ENCODE measurements at regions not wholly inside any gene's neighbourhood (a gene's known extent, or its start where the extent isn't known, plus 50 kb on each side); places are given as distances from the start of the nearest gene placed in this dataset.
A peak's percentile ranks its signal among the peaks of the same experiment; 100 is the strongest.

GRCh38 chr6:105791583-105792318 lies 294.4 kb upstream of the PRDM1 start:
- no peak for DNase-seq (ENCODE audit: low spot score)

- no peak for DNase-seq (ENCODE audit: low spot score)
Measured at GRCh38 chr6:105791179-105791578, 295.0 kb upstream of the PRDM1 start.

- DNase-seq (ENCODE audit: low spot score), result no peak
Measured at GRCh38 chr6:105790635-105791034, 295.5 kb upstream of the PRDM1 start.

- DNase-seq (ENCODE audit: low spot score), result no peak
Measured at GRCh38 chr6:105789935-105790334, 296.2 kb upstream of the PRDM1 start.

GRCh38 chr6:105787747-105788146 lies 298.4 kb upstream of the PRDM1 start:
- no peak for DNase-seq (ENCODE audit: low spot score)

GRCh38 chr6:105786890-105787655 lies 299.1 kb upstream of the PRDM1 start:
- DNase-seq (ENCODE audit: low spot score), result no peak

- no peak for DNase-seq (ENCODE audit: low spot score)
Measured at GRCh38 chr6:105786449-105786848, 299.7 kb upstream of the PRDM1 start.

DNA sequence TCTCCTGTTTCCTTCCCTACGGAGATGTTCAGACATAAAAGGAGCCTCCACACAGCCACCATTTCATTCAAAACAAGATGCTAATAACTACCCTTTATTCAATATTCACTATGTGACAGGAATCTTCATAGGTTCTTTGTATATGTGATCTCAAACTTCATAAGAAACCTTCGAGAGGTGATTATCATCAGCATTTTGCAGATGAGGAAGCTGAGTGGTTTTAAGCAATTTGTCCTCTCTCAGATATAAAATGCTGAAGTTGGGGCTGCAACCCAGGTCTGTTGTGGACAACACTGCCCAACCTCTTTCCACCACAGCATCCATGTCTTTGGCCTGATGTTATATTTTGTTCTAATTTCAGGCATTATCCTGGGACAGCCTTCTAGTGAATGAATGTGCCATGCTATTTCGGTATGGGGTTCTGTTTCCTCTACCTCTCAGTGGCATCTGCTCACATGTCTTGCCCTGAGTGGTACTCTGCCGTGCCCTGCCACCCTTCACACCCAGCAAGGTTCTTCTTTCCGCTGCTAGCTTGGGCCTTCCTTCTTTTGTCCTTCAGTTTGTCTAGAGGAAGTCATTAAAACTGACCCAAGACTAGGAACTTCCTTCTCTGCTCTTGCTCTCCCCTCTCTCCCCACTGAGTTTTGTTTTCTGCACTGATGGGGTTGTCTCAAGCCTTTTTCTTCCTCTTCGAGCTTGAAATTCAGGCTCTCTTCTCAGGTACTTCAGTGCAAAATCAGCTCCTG lies 300.9 kb upstream of the PRDM1 start:
- DNase-seq (ENCODE audit: low spot score), result no peak

DNA sequence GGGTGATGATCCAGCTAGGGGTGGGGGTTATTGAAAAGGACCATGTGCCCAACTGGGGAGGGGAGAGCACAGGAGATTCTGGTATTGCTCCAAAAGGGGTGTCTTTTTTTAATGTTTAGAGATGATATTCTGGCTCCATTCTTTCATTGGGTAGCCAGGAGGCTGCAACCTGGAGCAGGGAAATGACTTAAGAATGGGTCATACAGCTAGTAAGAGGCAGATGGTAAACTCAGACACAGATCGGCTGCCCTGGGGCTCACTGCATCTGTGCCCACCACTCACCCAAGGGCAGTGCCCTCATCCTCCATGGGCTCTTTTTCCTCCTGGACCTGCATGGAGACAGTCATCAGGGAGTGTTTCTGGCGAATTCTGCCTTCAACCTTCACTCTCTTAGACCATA lies 302.0 kb upstream of the PRDM1 start:
- no peak for DNase-seq (ENCODE audit: low spot score)

DNA sequence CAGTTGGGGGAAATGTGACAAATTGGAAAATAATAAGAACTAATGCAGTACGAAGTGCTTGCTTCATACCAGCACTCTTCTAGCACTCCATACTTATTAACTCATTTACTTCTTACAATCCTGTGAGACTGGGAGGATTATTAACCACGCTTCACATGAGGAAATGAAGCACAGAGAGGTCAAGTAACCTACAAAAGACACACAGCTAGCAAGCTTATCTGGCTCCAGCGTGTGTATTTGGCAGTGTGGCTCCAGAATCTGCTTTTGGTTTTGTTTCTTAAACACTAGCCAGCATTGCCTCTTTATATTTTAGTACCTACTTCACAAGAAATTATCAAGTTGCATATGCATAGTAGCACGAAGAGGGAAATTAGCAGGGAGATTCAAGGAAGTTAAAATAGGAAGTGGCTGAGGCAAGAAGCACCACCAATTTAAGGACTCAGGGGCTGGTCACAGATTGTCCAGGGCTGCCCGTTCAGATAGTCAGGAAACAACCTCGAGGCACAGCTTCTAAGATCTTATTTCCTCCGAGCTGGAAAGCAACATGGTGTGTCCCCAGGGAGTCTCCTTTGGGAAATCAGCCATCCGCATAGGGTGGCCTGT lies 302.7 kb upstream of the PRDM1 start:
- DNase-seq (ENCODE audit: low spot score), result no peak

DNA sequence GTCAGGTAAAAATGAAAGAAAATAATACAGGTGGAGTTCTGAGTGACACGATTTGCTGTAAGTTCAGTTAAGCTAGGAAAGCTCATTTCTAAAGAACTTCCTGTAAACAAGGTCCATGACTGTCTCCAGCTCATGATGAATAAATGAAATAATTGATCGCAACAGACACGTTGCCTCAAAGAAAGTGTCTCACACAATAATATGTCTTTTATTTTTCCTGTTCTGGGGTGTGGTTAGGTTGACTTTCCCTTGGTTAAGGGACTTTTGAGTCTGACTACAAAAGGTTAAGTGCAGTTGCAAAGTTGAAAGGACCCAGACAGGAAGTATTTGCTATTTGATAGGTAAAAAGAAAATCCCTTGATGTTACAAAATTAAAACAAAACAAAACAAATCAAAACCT lies 304.2 kb upstream of the PRDM1 start:
- no peak for DNase-seq (ENCODE audit: low spot score)

DNA sequence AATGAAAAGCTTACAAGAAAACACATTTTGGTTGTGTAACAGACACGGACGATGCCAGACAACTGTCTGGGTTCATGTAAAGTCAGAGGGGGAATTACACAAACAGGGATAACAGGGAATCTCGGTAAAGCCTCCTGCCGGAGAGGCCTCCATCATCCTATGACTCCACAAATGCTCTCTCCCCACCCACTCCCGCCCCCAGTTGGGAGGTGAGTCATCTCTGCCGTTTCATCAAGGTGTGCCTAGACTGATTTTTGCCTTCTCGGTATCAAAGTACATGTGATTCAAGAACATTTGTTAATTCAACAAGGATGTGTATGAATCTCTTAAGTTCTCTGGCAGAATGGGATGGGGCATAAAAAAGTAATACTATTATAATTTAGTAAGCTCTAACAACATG lies 304.9 kb upstream of the PRDM1 start:
- no peak for DNase-seq (ENCODE audit: low spot score)

- no peak for DNase-seq (ENCODE audit: low spot score)
Measured at GRCh38 chr6:105780146-105780860, 305.8 kb upstream of the PRDM1 start.

- peak; percentile 38 for DNase-seq (ENCODE audit: low spot score)
Measured at GRCh38 chr6:105779110-105779509, 307.0 kb upstream of the PRDM1 start.

DNA sequence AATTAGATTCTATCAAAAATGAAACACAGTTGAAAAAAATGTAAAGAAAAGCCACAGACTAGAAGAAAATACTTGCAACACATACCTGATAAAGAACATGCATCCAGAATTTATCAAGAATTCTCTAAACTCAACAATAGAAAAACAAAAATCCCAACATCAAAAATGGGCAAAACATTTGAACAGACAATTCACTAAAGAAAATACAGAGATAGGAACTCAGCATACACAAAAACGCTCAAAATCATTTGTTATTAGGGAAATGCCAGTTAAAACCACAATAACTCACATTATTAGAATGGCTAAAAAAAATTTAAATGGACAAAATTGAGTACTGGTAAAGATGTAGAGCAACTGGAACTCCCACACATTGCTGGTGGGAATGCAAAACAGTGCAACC lies 311.0 kb upstream of the PRDM1 start:
- DNase-seq (ENCODE audit: low spot score), result no peak

DNA sequence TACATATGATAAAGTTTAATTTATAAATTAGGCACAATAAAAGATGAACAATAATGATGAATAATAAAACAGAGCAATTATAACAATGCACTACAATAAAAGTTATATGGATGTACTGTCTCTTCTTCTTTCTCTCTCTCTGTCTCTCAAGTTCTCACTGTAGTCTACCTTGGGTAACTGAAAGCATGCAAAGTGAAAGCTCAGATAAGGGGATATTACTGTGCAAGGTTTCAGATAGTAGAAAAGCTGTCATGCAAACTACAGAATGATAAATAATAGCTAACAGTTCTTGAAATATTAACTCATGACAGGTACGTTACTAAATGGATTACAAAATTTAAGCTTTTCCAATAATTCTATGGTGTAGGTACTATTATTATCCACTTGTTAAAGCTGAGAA lies 311.9 kb upstream of the PRDM1 start:
- no peak for DNase-seq (ENCODE audit: low spot score)

- DNase-seq (ENCODE audit: low spot score), result peak; percentile 35
Measured at GRCh38 chr6:105771313-105771970, 314.7 kb upstream of the PRDM1 start.

- peak; percentile 16 for DNase-seq (ENCODE audit: low spot score)
Measured at GRCh38 chr6:105769987-105770386, 316.1 kb upstream of the PRDM1 start.

GRCh38 chr6:105769197-105769596 lies 316.9 kb upstream of the PRDM1 start:
- no peak for DNase-seq (ENCODE audit: low spot score)

DNA sequence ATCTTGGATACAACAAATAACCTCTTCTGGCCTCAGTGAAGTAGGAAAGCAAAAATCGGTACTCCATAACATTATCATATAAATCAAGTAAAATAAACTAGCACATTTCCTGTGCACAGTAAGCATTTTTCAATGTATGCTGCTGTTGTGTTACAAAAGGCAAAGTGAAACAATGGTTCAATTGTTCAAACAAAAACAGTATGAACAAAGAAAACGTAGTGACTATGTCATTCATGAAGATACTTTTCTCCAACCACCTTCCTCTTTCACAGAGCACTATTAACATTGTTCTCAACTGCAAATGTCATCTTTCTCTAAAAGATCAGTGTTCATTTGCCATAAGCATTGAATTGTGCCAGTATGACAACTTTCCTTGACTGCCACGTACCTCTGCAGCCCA lies 318.6 kb upstream of the PRDM1 start:
- DNase-seq (ENCODE audit: low spot score), result no peak

GRCh38 chr6:105765239-105765638 lies 320.9 kb upstream of the PRDM1 start:
- DNase-seq (ENCODE audit: low spot score), result no peak
